IPS-15b (cell line): ENCODE measurements at regions not wholly inside any gene's neighbourhood (a gene's known extent, or its start where the extent isn't known, plus 50 kb on each side); places are given as distances from the start of the nearest gene placed in this dataset.
"Not testable (repeated sequence)": the region's sequence is repeated elsewhere in the genome, so short reads cannot be mapped to it uniquely, and the experiment has no call there.

Experiments used
- H3K27me3 ChIP-seq: one replicate; pipeline ENCODE4 v1.6.1; 2013; ENCODE audit warnings: low read length; ENCODE audit not compliant: control insufficient read depth, insufficient read depth
- H3K36me3 ChIP-seq: one replicate; pipeline ENCODE4 v1.6.1; 2013; ENCODE audit warnings: low read length; ENCODE audit not compliant: control insufficient read depth, insufficient read depth
- H3K4me1 ChIP-seq: one replicate; pipeline ENCODE4 v1.6.1; 2013; ENCODE audit warnings: mild to moderate bottlenecking, low read length; ENCODE audit not compliant: control insufficient read depth, insufficient read depth
- H3K4me3 ChIP-seq: one replicate; pipeline ENCODE4 v1.5.1; 2013; ENCODE audit warnings: low read depth, low read length
- H3K9ac ChIP-seq: one replicate; pipeline ENCODE4 v1.6.1; 2013; ENCODE audit warnings: low read depth, mild to moderate bottlenecking, low read length
- H3K9me3 ChIP-seq: one replicate; pipeline ENCODE4 v1.6.1; 2013; ENCODE audit warnings: mild to moderate bottlenecking, low read length; ENCODE audit not compliant: control insufficient read depth, insufficient read depth

GRCh38 chr4:173998471-173999144, 284.9 kb downstream of the FBXO8 start:
- Histone ChIP-seq H3K9me3 (no peaks in the 10 kb centered on the region), H3K4me3 (no peak overlapping the region), H3K27me3 (no peaks in the 10 kb centered on the region), H3K36me3 (no peaks in the 10 kb centered on the region), H3K9ac (no peak overlapping the region), H3K4me1 (no peaks in the 10 kb centered on the region)

GRCh38 chr4:173995779-173996178, 287.7 kb downstream of the FBXO8 start:
- H3K9ac ChIP-seq, H3K27me3 ChIP-seq, H3K4me1 ChIP-seq, H3K4me3 ChIP-seq, H3K36me3 ChIP-seq, H3K9me3 ChIP-seq: not testable (repeated sequence)

- Histone ChIP-seq H3K4me1 (no peaks in the 10 kb centered on the region), H3K9me3 (no peaks in the 10 kb centered on the region), H3K4me3 (no peak overlapping the region), H3K9ac (no peak overlapping the region), H3K27me3 (no peaks in the 10 kb centered on the region), H3K36me3 (no peaks in the 10 kb centered on the region)
Measured at GRCh38 chr4:173991814-173992213, 291.7 kb downstream of the FBXO8 start.

- Histone ChIP-seq H3K9ac (no peak overlapping the region), H3K9me3 (no peaks in the 10 kb centered on the region), H3K27me3 (no peaks in the 10 kb centered on the region), H3K36me3 (no peaks in the 10 kb centered on the region), H3K4me1 (no peaks in the 10 kb centered on the region), H3K4me3 (no peak overlapping the region)
Measured at GRCh38 chr4:173991316-173991715, 292.2 kb downstream of the FBXO8 start.

- Histone ChIP-seq H3K27me3 (no peaks in the 10 kb centered on the region), H3K4me3 (no peak overlapping the region), H3K9me3 (no peaks in the 10 kb centered on the region), H3K4me1 (no peaks in the 10 kb centered on the region), H3K9ac (no peak overlapping the region), H3K36me3 (no peaks in the 10 kb centered on the region)
Measured at GRCh38 chr4:173990869-173991210, 292.6 kb downstream of the FBXO8 start.

GRCh38 chr4:173990126-173990868, 293.2 kb downstream of the FBXO8 start:
- no peak overlapping the region for H3K9ac ChIP-seq
- H3K9me3 ChIP-seq = no peaks in the 10 kb centered on the region
- no peak overlapping the region for H3K4me3 ChIP-seq
- H3K4me1 ChIP-seq = no peaks in the 10 kb centered on the region
- no peaks in the 10 kb centered on the region for H3K36me3 ChIP-seq
- no peaks in the 10 kb centered on the region for H3K27me3 ChIP-seq

GRCh38 chr4:173963523-173963922, 319.9 kb downstream of the FBXO8 start:
- H3K4me3 ChIP-seq, H3K36me3 ChIP-seq, H3K9ac ChIP-seq, H3K9me3 ChIP-seq, H3K27me3 ChIP-seq, H3K4me1 ChIP-seq: not testable (repeated sequence)

GRCh38 chr4:173960398-173960797, 323.1 kb downstream of the FBXO8 start:
- H3K4me1 ChIP-seq = no peaks in the 10 kb centered on the region
- no peak overlapping the region for H3K4me3 ChIP-seq
- no peaks in the 10 kb centered on the region for H3K36me3 ChIP-seq
- no peaks in the 10 kb centered on the region for H3K9me3 ChIP-seq
- no peaks in the 10 kb centered on the region for H3K27me3 ChIP-seq
- H3K9ac ChIP-seq = no peak overlapping the region

GRCh38 chr4:173958445-173958844, 325.0 kb downstream of the FBXO8 start:
- H3K9ac ChIP-seq = no peak overlapping the region
- no peak overlapping the region for H3K4me3 ChIP-seq
- no peaks in the 10 kb centered on the region for H3K36me3 ChIP-seq
- H3K4me1 ChIP-seq = no peaks in the 10 kb centered on the region
- H3K9me3 ChIP-seq = no peaks in the 10 kb centered on the region
- H3K27me3 ChIP-seq = no peaks in the 10 kb centered on the region

GRCh38 chr4:173943547-173943946, 339.9 kb downstream of the FBXO8 start:
- H3K36me3 ChIP-seq = no peaks in the 10 kb centered on the region
- no peaks in the 10 kb centered on the region for H3K4me1 ChIP-seq
- no peak overlapping the region for H3K4me3 ChIP-seq
- no peaks in the 10 kb centered on the region for H3K27me3 ChIP-seq
- no peaks in the 10 kb centered on the region for H3K9me3 ChIP-seq
- no peak overlapping the region for H3K9ac ChIP-seq

- Histone ChIP-seq H3K27me3 (no peaks in the 10 kb centered on the region), H3K4me3 (no peak overlapping the region), H3K9ac (no peak overlapping the region), H3K4me1 (peaks cover 8% of the 10 kb centered on the region), H3K36me3 (no peaks in the 10 kb centered on the region), H3K9me3 (no peaks in the 10 kb centered on the region)
Measured at GRCh38 chr4:173940146-173940545, 343.3 kb downstream of the FBXO8 start.

- H3K9me3 ChIP-seq = no peaks in the 10 kb centered on the region
- H3K4me1 ChIP-seq = peaks cover 8% of the 10 kb centered on the region
- no peaks in the 10 kb centered on the region for H3K27me3 ChIP-seq
- H3K9ac ChIP-seq = no peak overlapping the region
- H3K4me3 ChIP-seq = no peak overlapping the region
- H3K36me3 ChIP-seq = no peaks in the 10 kb centered on the region
Measured at GRCh38 chr4:173937631-173938270, 345.7 kb downstream of the FBXO8 start.
